HS-27A (cell line): ENCODE measurements at regions not wholly inside any gene's neighbourhood (a gene's known extent, or its start where the extent isn't known, plus 50 kb on each side); places are given as distances from the start of the nearest gene placed in this dataset.

Source experiments
- DNase-seq: peaks from one replicate; pipeline ENCODE4 v3.0.0-alpha.2; 2012; ENCODE audit warnings: low read depth, missing footprints

GRCh38 chr4:32560306-32560705 lies 1840.1 kb downstream of the PCDH7 start:
- no peak for DNase-seq

- DNase-seq, result no peak
Observed at GRCh38 chr4:32562010-32562409, 1841.8 kb downstream of the PCDH7 start.

- DNase-seq, result no peak
Observed at GRCh38 chr4:32564626-32565025, 1844.5 kb downstream of the PCDH7 start.

- no peak for DNase-seq
Observed at GRCh38 chr4:32569861-32570260, 1849.7 kb downstream of the PCDH7 start.

GRCh38 chr4:32572366-32572765 lies 1852.2 kb downstream of the PCDH7 start:
- DNase-seq, result no peak

GRCh38 chr4:32574803-32575202 lies 1854.6 kb downstream of the PCDH7 start:
- DNase-seq, result no peak

GRCh38 chr4:32589097-32589496 lies 1868.9 kb downstream of the PCDH7 start:
- DNase-seq, result no peak

GRCh38 chr4:32589853-32590252 lies 1869.7 kb downstream of the PCDH7 start:
- no peak for DNase-seq

- DNase-seq, result no peak
Observed at GRCh38 chr4:32597354-32597753, 1877.2 kb downstream of the PCDH7 start.

- DNase-seq, result no peak
Observed at GRCh38 chr4:32601848-32602247, 1881.7 kb downstream of the PCDH7 start.

GRCh38 chr4:32607978-32608377 lies 1887.8 kb downstream of the PCDH7 start:
- DNase-seq, result no peak

- DNase-seq, result no peak
Observed at GRCh38 chr4:32624943-32625603, 1904.9 kb downstream of the PCDH7 start.

- DNase-seq, result no peak
Observed at GRCh38 chr4:32625687-32626337, 1905.6 kb downstream of the PCDH7 start.

GRCh38 chr4:32631831-32632230 lies 1911.7 kb downstream of the PCDH7 start:
- DNase-seq, result no peak

GRCh38 chr4:32633421-32633820 lies 1913.3 kb downstream of the PCDH7 start:
- DNase-seq, result no peak

- no peak for DNase-seq
Observed at GRCh38 chr4:32645653-32646052, 1925.5 kb downstream of the PCDH7 start.

- no peak for DNase-seq
Observed at GRCh38 chr4:32658019-32658418, 1937.8 kb downstream of the PCDH7 start.

GRCh38 chr4:32661229-32661628 lies 1941.1 kb downstream of the PCDH7 start:
- no peak for DNase-seq

- DNase-seq, result no peak
Observed at GRCh38 chr4:32662803-32663202, 1942.6 kb downstream of the PCDH7 start.

GRCh38 chr4:32672359-32672758 lies 1952.2 kb downstream of the PCDH7 start:
- DNase-seq, result no peak

GRCh38 chr4:32680946-32681345 lies 1960.8 kb downstream of the PCDH7 start:
- no peak for DNase-seq

GRCh38 chr4:32684160-32684559 lies 1964.0 kb downstream of the PCDH7 start:
- DNase-seq, result no peak

- DNase-seq, result no peak
Observed at GRCh38 chr4:32686123-32686522, 1966.0 kb downstream of the PCDH7 start.

GRCh38 chr4:32689518-32689917 lies 1969.3 kb downstream of the PCDH7 start:
- DNase-seq, result no peak
